Amniotic stem cell (primary cell): ENCODE measurements at regions not wholly inside any gene's neighbourhood (a gene's known extent, or its start where the extent isn't known, plus 50 kb on each side); places are given as distances from the start of the nearest gene placed in this dataset.

ENCODE experiments used
- DNase-seq: peaks from one replicate; lab custom pipeline; 2025; lab: John Stamatoyannopoulos, UW

- DNase-seq: no peak
Observed at GRCh38 chr11:15379483-15379882, 264.8 kb downstream of the INSC start.

GRCh38 chr11:15390857-15391256, 276.1 kb downstream of the INSC start:
- no peak for DNase-seq

DNA sequence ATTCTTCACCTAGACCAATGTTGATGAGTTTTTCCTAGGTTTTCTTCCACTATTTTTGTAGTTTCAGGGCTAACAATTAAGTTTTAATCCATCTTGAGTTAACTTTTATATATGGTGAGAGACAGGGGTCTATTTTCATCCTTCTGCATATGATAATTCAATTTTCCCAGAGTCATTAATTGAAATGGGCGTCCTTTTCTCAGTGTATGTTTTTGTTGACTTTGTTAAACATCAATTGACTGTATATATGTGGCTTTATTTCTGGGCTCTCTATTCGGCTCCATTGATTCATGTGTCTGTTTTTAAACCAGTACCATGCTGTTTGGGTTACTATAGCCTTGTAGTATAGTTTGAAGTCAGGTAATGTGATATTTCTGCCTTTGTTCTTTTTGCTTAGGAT, 282.1 kb downstream of the INSC start:
- no peak for DNase-seq

DNA sequence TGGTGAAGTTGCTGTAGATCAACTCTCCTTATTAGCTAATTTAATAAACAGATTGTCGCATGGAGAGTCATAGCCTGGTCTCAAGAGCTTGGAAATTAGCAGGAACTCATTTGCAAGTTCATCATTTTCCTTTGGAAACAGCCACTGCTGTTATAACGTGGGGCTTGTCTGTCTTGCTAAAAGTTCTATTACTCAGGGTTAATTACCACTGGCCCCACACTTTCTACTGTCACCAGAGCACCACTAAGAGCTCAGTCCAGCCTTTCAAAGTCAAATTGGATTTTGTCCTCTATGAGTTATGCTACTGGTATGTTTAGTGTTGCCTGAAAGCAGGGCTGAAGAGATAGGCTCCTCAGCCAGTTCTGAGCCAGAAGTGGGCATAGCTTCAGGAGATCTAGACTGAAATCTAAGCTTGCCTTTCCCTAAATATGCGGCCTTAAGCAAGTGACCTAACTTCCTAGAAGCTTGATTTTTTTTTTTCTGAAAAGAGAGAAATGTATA, 292.2 kb downstream of the INSC start:
- no peak for DNase-seq

GRCh38 chr11:15412054-15412453, 297.3 kb downstream of the INSC start:
- no peak for DNase-seq

DNA sequence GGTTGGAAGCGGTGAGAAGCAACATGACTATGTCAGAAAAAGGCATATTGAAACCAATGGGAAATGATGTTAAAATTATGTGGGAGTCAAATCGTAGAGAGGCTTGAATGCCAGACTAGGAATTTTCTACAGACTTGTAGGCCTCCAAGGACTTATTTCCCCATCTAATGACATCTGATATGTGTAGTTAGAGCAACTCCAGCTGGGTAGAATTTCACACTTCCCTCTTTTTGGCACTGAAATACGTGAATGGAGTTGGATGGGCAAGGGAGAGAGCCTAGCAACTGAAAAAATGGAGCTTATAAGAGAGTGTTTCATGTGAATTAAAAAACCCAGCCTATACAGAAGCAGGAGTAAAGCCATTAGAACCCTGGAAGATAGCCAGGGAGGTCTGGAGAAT, 304.2 kb downstream of the INSC start:
- DNase-seq: no peak

DNA sequence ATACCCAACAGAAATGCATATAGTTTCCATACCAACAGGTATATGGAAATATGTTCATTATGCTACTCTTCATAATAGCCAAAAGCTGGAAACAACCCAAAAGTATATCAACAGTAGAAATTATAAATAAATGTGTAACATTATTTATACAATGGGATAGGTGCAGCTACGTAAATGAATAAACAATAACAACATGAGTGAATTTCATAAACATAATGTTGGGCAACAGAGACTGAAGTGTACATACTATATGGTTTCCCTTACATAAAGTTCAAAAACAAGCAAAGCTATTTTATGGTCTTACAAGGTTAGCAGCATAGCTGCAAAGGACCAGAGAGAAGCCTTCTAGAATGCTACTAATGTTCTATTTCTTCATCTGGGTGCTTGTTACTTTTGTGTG, 305.0 kb downstream of the INSC start:
- DNase-seq: no peak

GRCh38 chr11:15430381-15430780, 315.7 kb downstream of the INSC start:
- DNase-seq: no peak

- no peak for DNase-seq
Observed at GRCh38 chr11:15434529-15434928, 319.8 kb downstream of the INSC start.

DNA sequence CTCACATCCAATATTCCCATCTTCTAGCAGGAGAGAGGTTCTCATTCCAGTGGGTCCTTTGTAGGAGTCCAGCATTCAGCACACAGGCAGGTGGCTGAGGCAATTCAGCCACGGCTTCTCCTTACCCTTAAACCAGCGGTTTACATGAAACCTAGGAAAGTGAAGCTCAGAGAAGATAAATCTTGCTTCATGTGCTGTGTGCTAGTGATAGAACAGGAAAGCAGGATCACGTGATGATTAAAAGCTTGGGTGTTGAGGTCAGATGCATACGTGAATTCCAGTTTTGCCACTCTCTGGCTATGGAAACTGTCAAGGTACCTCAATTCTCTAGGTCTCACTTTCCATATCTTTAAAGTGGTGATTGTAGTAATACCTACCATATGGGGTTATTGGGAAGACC, 331.6 kb downstream of the INSC start:
- no peak for DNase-seq

GRCh38 chr11:15446929-15447328, 332.2 kb downstream of the INSC start:
- no peak for DNase-seq

GRCh38 chr11:15451713-15452112, 337.0 kb downstream of the INSC start:
- DNase-seq: no peak

GRCh38 chr11:15453211-15453765, 338.6 kb downstream of the INSC start:
- DNase-seq: no peak

DNA sequence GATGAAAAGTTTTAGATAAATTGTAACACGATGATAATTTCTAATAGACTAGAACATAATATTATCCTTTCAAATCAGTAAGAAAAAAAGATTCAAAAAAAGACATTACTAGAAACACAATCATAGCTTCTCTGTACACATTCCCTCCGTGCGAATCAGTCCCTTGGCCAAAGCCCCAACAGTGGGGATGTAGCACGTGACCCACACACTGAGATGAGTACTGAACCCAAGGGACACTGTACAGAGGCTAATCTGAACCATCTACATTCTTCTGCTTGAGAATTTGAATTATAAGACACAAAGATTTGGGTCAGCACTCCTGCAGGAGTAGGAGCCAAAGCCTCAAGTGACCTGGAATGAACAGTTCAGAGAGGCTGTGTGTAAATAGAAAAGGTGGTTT, 353.7 kb downstream of the INSC start:
- no peak for DNase-seq

GRCh38 chr11:15471048-15471894, 356.5 kb downstream of the INSC start:
- no peak for DNase-seq

DNA sequence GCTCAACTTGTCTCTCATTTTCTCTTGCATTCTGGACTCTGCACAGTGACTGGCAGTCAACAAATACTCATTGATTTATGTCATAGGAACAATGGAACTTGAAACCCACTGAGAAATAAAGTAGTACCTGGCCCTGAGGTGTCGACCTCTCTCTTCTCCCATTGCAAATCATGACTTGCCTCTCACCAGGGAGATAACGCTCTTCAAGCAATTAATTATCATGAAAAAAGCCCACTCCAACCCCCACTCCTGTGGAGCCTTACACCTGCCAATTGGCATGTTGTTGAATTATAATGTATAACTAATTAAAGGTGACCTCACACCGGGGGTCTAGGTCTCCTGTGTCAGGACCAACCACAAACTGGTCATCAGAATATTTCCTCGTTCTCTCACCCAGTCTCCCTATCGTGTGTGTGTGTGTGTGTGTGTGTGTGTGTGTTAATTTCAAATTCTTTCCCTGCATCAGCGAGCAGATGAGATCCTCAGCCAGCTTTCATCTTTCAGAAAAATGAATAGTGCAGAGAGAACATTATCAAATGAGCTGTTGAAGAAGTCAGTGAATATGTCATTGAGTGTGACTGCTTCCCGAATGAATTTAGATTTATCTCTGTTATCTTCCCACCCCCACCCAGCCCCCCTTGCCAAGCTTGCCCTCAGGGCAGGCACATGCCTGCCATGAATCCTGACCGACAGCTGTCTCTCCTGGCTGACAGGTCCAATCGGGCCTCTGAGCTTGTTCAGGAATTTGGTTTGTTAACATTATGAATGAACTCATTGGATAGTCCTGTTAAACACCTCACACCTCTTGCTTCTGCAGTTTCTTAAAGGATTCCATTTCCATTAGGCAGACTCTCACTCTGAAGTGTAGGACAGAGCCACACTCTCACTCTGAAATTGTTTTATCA, 357.4 kb downstream of the INSC start:
- DNase-seq: no peak

GRCh38 chr11:15473954-15474837, 359.5 kb downstream of the INSC start:
- DNase-seq: no peak

- no peak for DNase-seq
Observed at GRCh38 chr11:15476371-15476917, 361.7 kb downstream of the INSC start.

DNA sequence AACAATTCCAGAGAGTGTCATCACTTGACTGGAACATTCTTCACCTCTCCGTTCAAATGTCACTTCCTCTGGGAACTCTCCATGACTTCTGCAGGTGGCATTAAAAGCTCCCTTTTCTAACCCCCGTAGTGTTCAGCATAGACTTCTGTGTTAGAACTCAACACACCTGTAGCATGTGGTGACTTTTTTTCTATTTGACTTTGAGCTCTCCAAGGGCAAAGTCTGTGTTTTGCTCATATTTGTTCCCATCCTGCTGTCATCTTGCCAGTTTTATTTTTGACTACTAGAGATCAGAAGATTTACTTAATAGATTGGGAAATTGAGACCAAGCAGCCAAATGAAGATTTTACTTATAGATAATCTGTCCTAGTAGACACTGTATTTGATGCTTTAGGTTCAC, 367.1 kb downstream of the INSC start:
- DNase-seq: no peak

- no peak for DNase-seq
Observed at GRCh38 chr11:15483205-15483604, 368.5 kb downstream of the INSC start.

GRCh38 chr11:15484398-15484797, 369.7 kb downstream of the INSC start:
- no peak for DNase-seq
